Gastrocnemius medialis (tissue), 4 donors: ENCODE measurements at regions not wholly inside any gene's neighbourhood (a gene's known extent, or its start where the extent isn't known, plus 50 kb on each side); places are given as distances from the start of the nearest gene placed in this dataset.

Experiments
- POLR2A ChIP-seq, 2 donors: fragments of 450-650 bp; IDR thresholded peaks; one replicate each; pipeline ENCODE4 v1.6.1; 2017; ENCODE audit warnings: antibody characterized with exemption in 2 of 2, mild to moderate bottlenecking in 2 of 2, moderate library complexity in 2 of 2
- TF ChIP-seq, protein P1 (sequence below), 5 experiments: fragments of 450-650 bp in 3 of 5; fragments of 200-600 bp in 2 of 5; sonication (generic) in 2 of 5; IDR thresholded peaks in 4 of 5; conservative IDR thresholded peaks in 1 of 5; 1 replicate in 4 of 5; 2 replicates in 1 of 5; pipeline ENCODE4 v1.5.1; 2016 to 2019; ENCODE audit warnings: antibody characterized with exemption in 5 of 5, mild to moderate bottlenecking in 3 of 5, moderate library complexity in 3 of 5

DNA sequence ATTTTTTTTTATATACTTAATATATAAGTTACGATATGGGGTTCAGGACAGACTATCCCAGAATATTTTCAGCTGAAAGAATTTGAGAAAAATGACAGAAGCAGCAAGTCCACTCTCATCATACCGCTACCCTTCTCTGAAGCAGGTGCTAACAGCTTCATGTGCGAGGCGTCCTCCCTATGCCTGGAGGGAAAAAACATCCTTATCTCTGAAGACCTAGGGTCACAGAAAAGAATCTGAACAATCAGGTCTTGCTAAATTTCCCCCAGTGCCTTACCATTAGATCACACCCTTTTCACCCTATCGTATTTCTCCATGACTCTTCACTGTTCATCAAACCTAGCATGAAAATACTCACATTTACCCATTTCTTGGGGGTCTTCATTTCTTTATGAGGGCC, 51.9 kb upstream of the CREB1 start:
- TF ChIP-seq, protein P1, sequence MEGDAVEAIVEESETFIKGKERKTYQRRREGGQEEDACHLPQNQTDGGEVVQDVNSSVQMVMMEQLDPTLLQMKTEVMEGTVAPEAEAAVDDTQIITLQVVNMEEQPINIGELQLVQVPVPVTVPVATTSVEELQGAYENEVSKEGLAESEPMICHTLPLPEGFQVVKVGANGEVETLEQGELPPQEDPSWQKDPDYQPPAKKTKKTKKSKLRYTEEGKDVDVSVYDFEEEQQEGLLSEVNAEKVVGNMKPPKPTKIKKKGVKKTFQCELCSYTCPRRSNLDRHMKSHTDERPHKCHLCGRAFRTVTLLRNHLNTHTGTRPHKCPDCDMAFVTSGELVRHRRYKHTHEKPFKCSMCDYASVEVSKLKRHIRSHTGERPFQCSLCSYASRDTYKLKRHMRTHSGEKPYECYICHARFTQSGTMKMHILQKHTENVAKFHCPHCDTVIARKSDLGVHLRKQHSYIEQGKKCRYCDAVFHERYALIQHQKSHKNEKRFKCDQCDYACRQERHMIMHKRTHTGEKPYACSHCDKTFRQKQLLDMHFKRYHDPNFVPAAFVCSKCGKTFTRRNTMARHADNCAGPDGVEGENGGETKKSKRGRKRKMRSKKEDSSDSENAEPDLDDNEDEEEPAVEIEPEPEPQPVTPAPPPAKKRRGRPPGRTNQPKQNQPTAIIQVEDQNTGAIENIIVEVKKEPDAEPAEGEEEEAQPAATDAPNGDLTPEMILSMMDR (IDR thresholded peaks at IDR 0.05 in 4 of 5, conservative IDR thresholded peaks at IDR 0.05 in 1 of 5), result no peak
- TF ChIP-seq POLR2A (IDR thresholded peaks at IDR 0.05), result no peak
